IMR-90 (cell line): ENCODE measurements at regions not wholly inside any gene's neighbourhood (a gene's known extent, or its start where the extent isn't known, plus 50 kb on each side); places are given as distances from the start of the nearest gene placed in this dataset.

Source experiments
- ATAC-seq: fragments of 200-7000 bp; cut with Tn5 transposase; 2 replicates; pipeline ENCODE4 v1.9.1; 2020; ENCODE audit warnings: low read depth, mild to moderate bottlenecking, moderate library complexity
- BruUV-seq: library from RNA; stranded (reverse); fragments of 400-500 nt; replicated peaks from 2 replicates; lab custom pipeline; 2021; lab: Mats Ljungman, UMichigan
- CTCF ChIA-PET: fragments of 300-600 bp; formaldehyde crosslinking; extraction: SDS; loops from one replicate; lab custom pipeline; 2021; ENCODE audit warnings: antibody characterized with exemption; lab: Yijun Ruan, JAX
- POLR2A ChIA-PET: fragments of 300-600 bp; sonication (Branson Sonifier 250); formaldehyde crosslinking; loops from one replicate; lab custom pipeline; 2022; ENCODE audit warnings: antibody characterized with exemption; ENCODE audit not compliant: unreplicated experiment; lab: Charles Lee
- DNase-seq: peaks from one replicate; pipeline ENCODE4 v3.0.0; 2013
- H2AFZ ChIP-seq: replicated peaks from 2 replicates; pipeline ENCODE3; 2013; ENCODE audit warnings: low read length, mild to moderate bottlenecking; ENCODE audit not compliant: poor library complexity
- H2AK5ac ChIP-seq: 2 replicates; pipeline ENCODE4 v1.6.1; 2013; ENCODE audit warnings: low read depth, low read length, inconsistent platforms
- H2AK9ac ChIP-seq: replicated peaks from 2 replicates; pipeline ENCODE3; 2013; ENCODE audit warnings: mild to moderate bottlenecking, low read depth, low read length, moderate library complexity; ENCODE audit not compliant: poor library complexity
- H2BK120ac ChIP-seq: 2 replicates; pipeline ENCODE4 v1.6.1; 2013; ENCODE audit warnings: low read depth, low read length, inconsistent platforms
- H2BK15ac ChIP-seq: 3 replicates; pipeline ENCODE4 v1.6.1; 2013; ENCODE audit warnings: low read depth, low read length, inconsistent platforms
- H2BK20ac ChIP-seq: 2 replicates; pipeline ENCODE4 v1.6.1; 2013; ENCODE audit warnings: low read depth, mild to moderate bottlenecking, inconsistent platforms, low read length, moderate library complexity
- H2BK5ac ChIP-seq: 2 replicates; pipeline ENCODE4 v1.6.1; 2013; ENCODE audit warnings: mild to moderate bottlenecking, low read depth, low read length, inconsistent platforms; ENCODE audit not compliant: poor library complexity, severe bottlenecking
- H3K14ac ChIP-seq: replicated peaks from 2 replicates; pipeline ENCODE4 v1.6.1; 2013; ENCODE audit warnings: low read depth, low read length, inconsistent platforms
- H3K18ac ChIP-seq: 2 replicates; pipeline ENCODE4 v1.6.1; 2013; ENCODE audit warnings: low read depth, low read length, control low read depth
- H3K23ac ChIP-seq: 2 replicates; pipeline ENCODE4 v1.6.1; 2013; ENCODE audit warnings: low read depth, low read length, inconsistent platforms
- H3K27ac ChIP-seq: 2 replicates; pipeline ENCODE4 v1.5.1; 2013; ENCODE audit warnings: mild to moderate bottlenecking, control low read depth, low read length; ENCODE audit not compliant: insufficient read depth
- H3K27me3 ChIP-seq: 2 replicates; pipeline ENCODE4 v1.6.1; 2013; ENCODE audit warnings: low read length; ENCODE audit not compliant: control insufficient read depth, insufficient read depth
- H3K36me3 ChIP-seq: 2 replicates; pipeline ENCODE4 v1.6.1; 2013; ENCODE audit warnings: low read length, mixed read lengths; ENCODE audit not compliant: control insufficient read depth, insufficient read depth
- H3K4ac ChIP-seq: 2 replicates; pipeline ENCODE4 v1.6.1; 2013; ENCODE audit warnings: low read depth, low read length, inconsistent platforms
- H3K4me1 ChIP-seq: 2 replicates; pipeline ENCODE4 v1.6.1; 2013; ENCODE audit warnings: low read length, mixed read lengths; ENCODE audit not compliant: control insufficient read depth, insufficient read depth
- H3K4me2 ChIP-seq: 2 replicates; pipeline ENCODE4 v1.6.1; 2013; ENCODE audit warnings: low read depth, mild to moderate bottlenecking, control low read depth, low read length, moderate library complexity
- H3K4me3 ChIP-seq: 2 replicates; pipeline ENCODE4 v1.5.1; 2013; ENCODE audit warnings: low read depth, mild to moderate bottlenecking, control low read depth, low read length, moderate library complexity; ENCODE audit not compliant: insufficient read depth
- H3K56ac ChIP-seq: 2 replicates; pipeline ENCODE4 v1.6.1; 2013; ENCODE audit warnings: low read length, inconsistent platforms; ENCODE audit not compliant: insufficient read depth; ENCODE audit errors: extremely low read depth
- H3K79me1 ChIP-seq, 2 experiments: 2 replicates each; pipeline ENCODE4 v1.6.1; 2013; ENCODE audit warnings: low read length in 2 of 2, inconsistent platforms in 1 of 2, low read depth in 1 of 2
- H3K9ac ChIP-seq: 2 replicates; pipeline ENCODE4 v1.6.1; 2013; ENCODE audit warnings: low read depth, low read length, control low read depth
- H3K9me1 ChIP-seq: 2 replicates; pipeline ENCODE4 v1.6.1; 2013; ENCODE audit warnings: low read length, inconsistent platforms; ENCODE audit not compliant: insufficient read depth
- H3K9me3 ChIP-seq: 2 replicates; pipeline ENCODE4 v1.6.1; 2013; ENCODE audit warnings: low read length; ENCODE audit not compliant: control insufficient read depth, insufficient read depth
- H4K20me1 ChIP-seq: 2 replicates; pipeline ENCODE4 v1.6.1; 2013; ENCODE audit warnings: low read length, inconsistent platforms; ENCODE audit not compliant: insufficient read depth
- H4K5ac ChIP-seq: 2 replicates; pipeline ENCODE4 v1.6.1; 2013; ENCODE audit warnings: mild to moderate bottlenecking, low read depth, low read length, control low read depth
- H4K8ac ChIP-seq, 2 experiments: 2 replicates each; pipeline ENCODE4 v1.6.1; 2013; ENCODE audit warnings: low read depth in 2 of 2, low read length in 2 of 2, control low read depth in 1 of 2, inconsistent platforms in 1 of 2
- H4K91ac ChIP-seq: 2 replicates; pipeline ENCODE4 v1.6.1; 2013; ENCODE audit warnings: low read depth, low read length, inconsistent platforms; ENCODE audit not compliant: insufficient read depth
- BHLHE40 ChIP-seq: fragments of 150-350 bp; IDR thresholded peaks from 2 replicates; pipeline ENCODE4 v1.6.1; 2016; ENCODE audit warnings: mild to moderate bottlenecking, low read depth, low read length
- CEBPB ChIP-seq: IDR thresholded peaks from 2 replicates; pipeline ENCODE4 v1.6.1; 2012; ENCODE audit warnings: low read depth, low read length, improper control_type of control experiment
- CHD1 ChIP-seq: IDR thresholded peaks from 2 replicates; pipeline ENCODE4 v1.6.1; 2012; ENCODE audit warnings: low read depth, low read length, improper control_type of control experiment
- FOS ChIP-seq: fragments of 150-350 bp; IDR thresholded peaks from 2 replicates; pipeline ENCODE4 v1.6.1; 2016; ENCODE audit warnings: low read depth, low read length
- MAFK ChIP-seq: IDR thresholded peaks from 2 replicates; pipeline ENCODE4 v1.6.1; 2012; ENCODE audit warnings: low read depth, low read length, improper control_type of control experiment
- MAZ ChIP-seq: IDR thresholded peaks from 2 replicates; pipeline ENCODE4 v1.6.1; 2012; ENCODE audit warnings: low read depth, mild to moderate bottlenecking, low read length, improper control_type of control experiment, moderate library complexity, borderline replicate concordance
- MXI1 ChIP-seq: IDR thresholded peaks from 2 replicates; pipeline ENCODE4 v1.6.1; 2012; ENCODE audit warnings: low read depth, mild to moderate bottlenecking, low read length, moderate library complexity, borderline replicate concordance
- NFE2L2 ChIP-seq: fragments of 150-350 bp; IDR thresholded peaks from 2 replicates; pipeline ENCODE4 v1.6.1; 2016; ENCODE audit warnings: low read depth, mild to moderate bottlenecking, low read length
- POLR2A ChIP-seq: IDR thresholded peaks from 2 replicates; pipeline ENCODE4 v1.6.1; 2012; ENCODE audit warnings: mild to moderate bottlenecking, low read depth, low read length
- RAD21 ChIP-seq: IDR thresholded peaks from 2 replicates; pipeline ENCODE4 v1.6.1; 2012; ENCODE audit warnings: low read length, improper control_type of control experiment
- RCOR1 ChIP-seq: IDR thresholded peaks from 2 replicates; pipeline ENCODE4 v1.6.1; 2012; ENCODE audit warnings: mild to moderate bottlenecking, low read length, improper control_type of control experiment; ENCODE audit not compliant: insufficient replicate concordance
- RFX5 ChIP-seq: IDR thresholded peaks from 2 replicates; pipeline ENCODE4 v1.8.0; 2012; ENCODE audit warnings: low read depth, mild to moderate bottlenecking, low read length, moderate library complexity
- SMC3 ChIP-seq: fragments of 150-350 bp; IDR thresholded peaks from 2 replicates; pipeline ENCODE4 v1.6.1; 2016; ENCODE audit warnings: low read depth, mild to moderate bottlenecking, antibody characterized with exemption, low read length, moderate library complexity
- WGBS, 2 experiments: methylation state at CpG; one replicate each; pipeline versions ENCODE4 v1.1.5 to v1.1.7; 2013; ENCODE audit warnings: missing lambda C conversion rate in 2 of 2; ENCODE audit not compliant: insufficient read length in 1 of 2; ENCODE audit errors: extremely low coverage in 2 of 2; 5-methylcytosine and 5-hydroxymethylcytosine counted together
- dilution Hi-C: fragments of 300-500 bp; cut with HindIII; formaldehyde crosslinking; loops from one replicate; pipeline ENCODE4 v1.14.3; 2018; ENCODE audit warnings: low sequenced_read_pairs; ENCODE audit not compliant: unreplicated experiment
- in situ Hi-C: fragments of 300-500 bp; cut with MboI; formaldehyde crosslinking; loops from 3 replicates; pipeline ENCODE4 v1.14.3; 2019; ENCODE audit warnings: low sequenced_read_pairs, inconsistent platforms, mixed read lengths
- intact Hi-C: fragments of 100-400 bp; cut with micrococcal nuclease; formaldehyde crosslinking; loops from 2 replicates; pipeline ENCODE4 v1.10.0; 2022
- TF ChIP-seq, protein P1 (sequence below): fragments of 150-350 bp; IDR thresholded peaks from 2 replicates; pipeline ENCODE4 v1.6.1; 2017; ENCODE audit warnings: mild to moderate bottlenecking, antibody characterized with exemption, low read length, low read depth
- TF ChIP-seq, protein P2 (sequence below): conservative IDR thresholded peaks from 2 replicates; pipeline ENCODE4 v1.5.1; 2012; ENCODE audit warnings: mild to moderate bottlenecking, low read depth, low read length, improper control_type of control experiment
- TF ChIP-seq, protein P3 (sequence below): fragments of 150-350 bp; IDR thresholded peaks from 2 replicates; pipeline ENCODE4 v1.6.1; 2016; ENCODE audit warnings: low read depth, mild to moderate bottlenecking, low read length, moderate library complexity, borderline replicate concordance

DNA sequence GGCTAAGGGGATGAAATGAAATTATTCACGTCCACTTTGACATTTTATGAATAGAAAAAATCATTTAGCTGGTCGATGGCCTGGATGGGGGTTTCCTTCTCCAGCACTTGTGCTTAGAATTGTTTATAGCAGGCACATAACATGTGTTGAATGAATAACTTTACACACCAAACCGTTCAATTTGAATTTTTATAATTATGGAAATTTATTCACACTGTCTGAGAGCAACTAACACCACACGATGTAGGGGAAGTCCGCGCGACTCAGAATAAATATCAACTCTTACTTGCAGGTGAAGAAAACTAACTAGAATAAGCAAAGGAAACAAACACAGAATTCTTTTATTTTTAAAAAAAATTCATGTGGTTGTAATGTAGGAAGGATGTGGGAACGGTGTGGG lies 81.3 kb downstream of the MINAR1 start:
- H3K79me1 ChIP-seq: no peaks in the 10 kb centered on the region
- H3K23ac ChIP-seq: no peak overlapping the region
- no peak overlapping the region for H2BK120ac ChIP-seq
- CTCF ChIA-PET: no interaction called here
- H4K91ac ChIP-seq: no peak overlapping the region
- no peak overlapping the region for H3K9ac ChIP-seq
- H3K27ac ChIP-seq: no peak overlapping the region
- H3K4me2 ChIP-seq: no peak overlapping the region
- H2BK15ac ChIP-seq: no peak overlapping the region
- ATAC-seq (no peak), DNase-seq (no peak)
- no peak overlapping the region for H4K5ac ChIP-seq
- H3K27me3 ChIP-seq: peaks cover 4% of the 10 kb centered on the region
- H3K4me1 ChIP-seq: no peaks in the 10 kb centered on the region
- H3K9me1 ChIP-seq: no peaks in the 10 kb centered on the region
- H3K9me3 ChIP-seq: no peaks in the 10 kb centered on the region
- intact Hi-C loops: no loop called here
- H4K20me1 ChIP-seq: no peaks in the 10 kb centered on the region
- H3K14ac ChIP-seq: no peak overlapping the region
- no CpG with 5 or more reads among the region's 8 CpGs for WGBS, 2 experiments
- no peak overlapping the region for H4K8ac ChIP-seq
- H3K4me3 ChIP-seq: no peak overlapping the region
- H3K36me3 ChIP-seq: no peaks in the 10 kb centered on the region
- H2BK5ac ChIP-seq: no peak overlapping the region
- H3K56ac ChIP-seq: no peak overlapping the region
- no peak overlapping the region for H2AFZ ChIP-seq
- POLR2A ChIA-PET: no interaction called here
- in situ Hi-C loops: no loop called here
- H2AK9ac ChIP-seq: no peak overlapping the region
- no peak overlapping the region for H2BK20ac ChIP-seq
- dilution Hi-C loops: no loop called here
- TF ChIP-seq NFE2L2 (no peak), RFX5 (no peak), SMC3 (no peak), MAFK (no peak), BHLHE40 (no peak), MAZ (no peak), MXI1 (no peak), FOS (no peak), RAD21 (no peak), POLR2A (no peak), CEBPB (no peak), RCOR1 (no peak), CHD1 (no peak)
- TF ChIP-seq, protein P1, sequence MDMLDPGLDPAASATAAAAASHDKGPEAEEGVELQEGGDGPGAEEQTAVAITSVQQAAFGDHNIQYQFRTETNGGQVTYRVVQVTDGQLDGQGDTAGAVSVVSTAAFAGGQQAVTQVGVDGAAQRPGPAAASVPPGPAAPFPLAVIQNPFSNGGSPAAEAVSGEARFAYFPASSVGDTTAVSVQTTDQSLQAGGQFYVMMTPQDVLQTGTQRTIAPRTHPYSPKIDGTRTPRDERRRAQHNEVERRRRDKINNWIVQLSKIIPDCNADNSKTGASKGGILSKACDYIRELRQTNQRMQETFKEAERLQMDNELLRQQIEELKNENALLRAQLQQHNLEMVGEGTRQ: no peak
- TF ChIP-seq, protein P2, sequence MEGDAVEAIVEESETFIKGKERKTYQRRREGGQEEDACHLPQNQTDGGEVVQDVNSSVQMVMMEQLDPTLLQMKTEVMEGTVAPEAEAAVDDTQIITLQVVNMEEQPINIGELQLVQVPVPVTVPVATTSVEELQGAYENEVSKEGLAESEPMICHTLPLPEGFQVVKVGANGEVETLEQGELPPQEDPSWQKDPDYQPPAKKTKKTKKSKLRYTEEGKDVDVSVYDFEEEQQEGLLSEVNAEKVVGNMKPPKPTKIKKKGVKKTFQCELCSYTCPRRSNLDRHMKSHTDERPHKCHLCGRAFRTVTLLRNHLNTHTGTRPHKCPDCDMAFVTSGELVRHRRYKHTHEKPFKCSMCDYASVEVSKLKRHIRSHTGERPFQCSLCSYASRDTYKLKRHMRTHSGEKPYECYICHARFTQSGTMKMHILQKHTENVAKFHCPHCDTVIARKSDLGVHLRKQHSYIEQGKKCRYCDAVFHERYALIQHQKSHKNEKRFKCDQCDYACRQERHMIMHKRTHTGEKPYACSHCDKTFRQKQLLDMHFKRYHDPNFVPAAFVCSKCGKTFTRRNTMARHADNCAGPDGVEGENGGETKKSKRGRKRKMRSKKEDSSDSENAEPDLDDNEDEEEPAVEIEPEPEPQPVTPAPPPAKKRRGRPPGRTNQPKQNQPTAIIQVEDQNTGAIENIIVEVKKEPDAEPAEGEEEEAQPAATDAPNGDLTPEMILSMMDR: no peak
- TF ChIP-seq, protein P3, sequence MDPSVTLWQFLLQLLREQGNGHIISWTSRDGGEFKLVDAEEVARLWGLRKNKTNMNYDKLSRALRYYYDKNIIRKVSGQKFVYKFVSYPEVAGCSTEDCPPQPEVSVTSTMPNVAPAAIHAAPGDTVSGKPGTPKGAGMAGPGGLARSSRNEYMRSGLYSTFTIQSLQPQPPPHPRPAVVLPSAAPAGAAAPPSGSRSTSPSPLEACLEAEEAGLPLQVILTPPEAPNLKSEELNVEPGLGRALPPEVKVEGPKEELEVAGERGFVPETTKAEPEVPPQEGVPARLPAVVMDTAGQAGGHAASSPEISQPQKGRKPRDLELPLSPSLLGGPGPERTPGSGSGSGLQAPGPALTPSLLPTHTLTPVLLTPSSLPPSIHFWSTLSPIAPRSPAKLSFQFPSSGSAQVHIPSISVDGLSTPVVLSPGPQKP: no peak
- H3K18ac ChIP-seq: no peak overlapping the region
- H2AK5ac ChIP-seq: no peak overlapping the region
- no peak overlapping the region for H3K4ac ChIP-seq
- BruUV-seq: no TSS peak
